ENCODE measurements at regions not wholly inside any gene's neighbourhood (a gene's known extent, or its start where the extent isn't known, plus 50 kb on each side); places are given as distances from the start of the nearest gene placed in this dataset.

- Histone ChIP-seq H3K36me3 (ENCODE audit: control insufficient read depth, insufficient read depth, low read length) (no peaks in the 10 kb centered on the region), H3K56ac (ENCODE audit: extremely low read depth, insufficient read depth, low read length) (no peak overlapping the region), H4K91ac (ENCODE audit: insufficient read depth, low read depth, low read length) (no peak overlapping the region), H4K20me1 (ENCODE audit: insufficient read depth, low read length) (no peaks in the 10 kb centered on the region), H3K18ac (ENCODE audit: low read depth, low read length) (no peak overlapping the region), H3K23ac (ENCODE audit: low read depth, low read length) (no peak overlapping the region), H3K9ac (ENCODE audit: low read depth, low read length) (no peak overlapping the region), H4K8ac (ENCODE audit: low read depth in 2 of 2, low read length in 2 of 2) (no peak overlapping the region), H2BK20ac (ENCODE audit: low read depth, low read length) (no peak overlapping the region), H3K9me3 (ENCODE audit: control insufficient read depth, insufficient read depth, low read length) (peaks cover 4% of the 10 kb centered on the region), H3K9me1 (ENCODE audit: insufficient read depth, low read length) (no peaks in the 10 kb centered on the region), H2AK5ac (ENCODE audit: low read depth, low read length) (no peak overlapping the region), H3K27ac (ENCODE audit: insufficient read depth, low read length) (no peak overlapping the region), H4K5ac (ENCODE audit: low read depth, low read length) (no peak overlapping the region), H2AK9ac (replicated peaks; ENCODE audit: low read depth, low read length, poor library complexity) (no peak overlapping the region), H3K27me3 (ENCODE audit: control insufficient read depth, insufficient read depth, low read length) (no peaks in the 10 kb centered on the region), H3K4ac (ENCODE audit: low read depth, low read length) (no peak overlapping the region), H2BK120ac (ENCODE audit: low read depth, low read length) (no peak overlapping the region), H2BK15ac (ENCODE audit: low read depth, low read length) (no peak overlapping the region), H3K79me1 (ENCODE audit: low read depth in 1 of 2, low read length in 2 of 2) (no peaks in the 10 kb centered on the region), H2AFZ (replicated peaks; ENCODE audit: low read length, poor library complexity) (no peak overlapping the region), H3K14ac (replicated peaks; ENCODE audit: low read depth, low read length) (no peak overlapping the region), H3K4me1 (ENCODE audit: control insufficient read depth, insufficient read depth, low read length) (no peaks in the 10 kb centered on the region), H3K4me3 (ENCODE audit: insufficient read depth, low read depth, low read length) (no peak overlapping the region), H2BK5ac (ENCODE audit: low read depth, low read length, poor library complexity, severe bottlenecking) (no peak overlapping the region), H3K4me2 (ENCODE audit: low read depth, low read length) (no peak overlapping the region)
- intact Hi-C loops (cut with micrococcal nuclease): no loop called here
- no peak for DNase-seq
- in situ Hi-C loops (cut with MboI; ENCODE audit: low sequenced_read_pairs): no loop called here
- no TSS peak for BruUV-seq (replicated peaks)
- WGBS, 2 experiments (ENCODE audit: extremely low coverage in 2 of 2, insufficient read length in 1 of 2): 53% methylated on average over 2 of the region's 2 CpGs; no CpG with 5 or more reads in 1 of the 2 experiments
- ATAC-seq (ENCODE audit: low read depth): no peak
- ChIA-PET POLR2A (ENCODE audit: unreplicated experiment) (no interaction called here), CTCF (no interaction called here)
- dilution Hi-C loops (cut with HindIII; ENCODE audit: low sequenced_read_pairs, unreplicated experiment): no loop called here
- TF ChIP-seq MAZ (IDR thresholded peaks at IDR 0.05; ENCODE audit: borderline replicate concordance, low read depth, low read length) (no peak), RFX5 (IDR thresholded peaks at IDR 0.05; ENCODE audit: low read depth, low read length) (no peak), RAD21 (IDR thresholded peaks at IDR 0.05; ENCODE audit: low read length) (no peak), FOS (IDR thresholded peaks at IDR 0.05; ENCODE audit: low read depth, low read length) (no peak), NFE2L2 (IDR thresholded peaks at IDR 0.05; ENCODE audit: low read depth, low read length) (no peak)
These were observed 379.1 kb downstream of the AR start for GRCh38 chrX:67922966-67923365.
